ENCODE measurements at regions not wholly inside any gene's neighbourhood (a gene's known extent, or its start where the extent isn't known, plus 50 kb on each side); places are given as distances from the start of the nearest gene placed in this dataset.

DNA sequence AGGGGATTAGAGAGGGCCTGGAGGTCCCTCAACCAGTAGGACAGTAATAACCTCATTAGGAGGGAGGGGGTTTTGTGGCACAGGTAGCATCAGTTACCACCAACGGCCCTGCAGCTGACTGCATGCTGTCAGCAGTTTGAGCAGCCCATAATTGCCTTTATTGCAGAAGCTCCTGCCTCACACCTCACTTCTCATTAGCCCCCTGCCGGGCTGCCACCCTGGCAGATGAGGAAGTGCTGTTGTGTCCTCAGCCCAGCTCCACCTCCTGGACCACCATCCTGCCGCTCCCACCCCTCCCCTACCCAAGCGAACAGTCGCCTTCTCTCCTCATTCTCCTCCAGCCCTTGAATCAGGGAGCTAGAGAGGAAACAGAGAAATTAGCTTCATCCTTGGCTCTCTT, 237.4 kb downstream of the LMX1A start:
- H3K36me3 ChIP-seq (replicated peaks; ENCODE audit: low read depth, low read length), result no peaks in the 10 kb centered on the region
- no peak overlapping the region for H3K9ac ChIP-seq (ENCODE audit: low read length)
- no peak overlapping the region for H2AFZ ChIP-seq (ENCODE audit: low read depth, low read length)
- no peaks in the 10 kb centered on the region for H3K9me3 ChIP-seq (ENCODE audit: insufficient read depth, low read length)
- peaks cover 65% of the 10 kb centered on the region for H3K27me3 ChIP-seq (ENCODE audit: low read depth, low read length)
- no peaks in the 10 kb centered on the region for H4K20me1 ChIP-seq (ENCODE audit: insufficient read depth, low read length)
- H3K27ac ChIP-seq (ENCODE audit: low read length), result no peak overlapping the region
- no peaks in the 10 kb centered on the region for H3K4me1 ChIP-seq (ENCODE audit: low read length)
- TF ChIP-seq EZH2phosphoT487 (IDR thresholded peaks at IDR 0.05; ENCODE audit: low read depth), result no peak
- TF ChIP-seq CTCF (IDR thresholded peaks at IDR 0.05; ENCODE audit: low read depth, low read length), result no peak
- H3K4me3 ChIP-seq (ENCODE audit: low read length), result no peak overlapping the region
- H3K79me2 ChIP-seq (ENCODE audit: low read length), result no peaks in the 10 kb centered on the region
- H3K4me2 ChIP-seq (ENCODE audit: low read length), result no peak overlapping the region

- H3K4me3 ChIP-seq (ENCODE audit: low read length), result no peak overlapping the region
- no peaks in the 10 kb centered on the region for H4K20me1 ChIP-seq (ENCODE audit: insufficient read depth, low read length)
- H3K4me1 ChIP-seq (ENCODE audit: low read length), result no peaks in the 10 kb centered on the region
- peaks cover 54% of the 10 kb centered on the region for H3K27me3 ChIP-seq (ENCODE audit: low read depth, low read length)
- no peak overlapping the region for H3K4me2 ChIP-seq (ENCODE audit: low read length)
- no peak overlapping the region for H3K9ac ChIP-seq (ENCODE audit: low read length)
- TF ChIP-seq EZH2phosphoT487 (IDR thresholded peaks at IDR 0.05; ENCODE audit: low read depth) (no peak), CTCF (IDR thresholded peaks at IDR 0.05; ENCODE audit: low read depth, low read length) (no peak)
- H3K27ac ChIP-seq (ENCODE audit: low read length), result no peak overlapping the region
- H3K9me3 ChIP-seq (ENCODE audit: insufficient read depth, low read length), result no peaks in the 10 kb centered on the region
- H3K79me2 ChIP-seq (ENCODE audit: low read length), result no peaks in the 10 kb centered on the region
- H2AFZ ChIP-seq (ENCODE audit: low read depth, low read length), result no peak overlapping the region
- no peaks in the 10 kb centered on the region for H3K36me3 ChIP-seq (replicated peaks; ENCODE audit: low read depth, low read length)
Observed at GRCh38 chr1:165117482-165117881, 239.0 kb downstream of the LMX1A start.

DNA sequence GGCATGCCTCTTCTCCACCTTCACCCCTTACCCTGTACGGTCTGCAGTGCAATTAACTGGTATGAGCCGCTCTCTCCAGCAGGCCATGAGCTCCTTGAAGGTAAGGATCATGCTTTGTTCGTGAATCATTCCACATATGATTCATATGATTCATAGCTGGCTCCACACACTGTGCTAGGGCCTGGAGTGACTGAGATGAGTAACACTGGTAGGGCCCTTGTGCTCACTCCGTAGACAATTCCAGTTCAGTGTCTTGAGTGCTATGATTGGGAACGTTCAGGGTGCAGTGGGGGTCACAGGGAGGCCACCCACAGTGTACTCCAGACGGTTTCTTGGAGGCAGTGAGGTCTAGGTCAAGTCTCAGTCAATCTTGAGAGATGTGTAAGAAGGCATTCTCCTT, 239.8 kb downstream of the LMX1A start:
- H2AFZ ChIP-seq (ENCODE audit: low read depth, low read length), result no peak overlapping the region
- H4K20me1 ChIP-seq (ENCODE audit: insufficient read depth, low read length), result no peaks in the 10 kb centered on the region
- H3K79me2 ChIP-seq (ENCODE audit: low read length), result no peaks in the 10 kb centered on the region
- H3K9me3 ChIP-seq (ENCODE audit: insufficient read depth, low read length), result no peaks in the 10 kb centered on the region
- no peak overlapping the region for H3K4me2 ChIP-seq (ENCODE audit: low read length)
- H3K9ac ChIP-seq (ENCODE audit: low read length), result no peak overlapping the region
- TF ChIP-seq CTCF (IDR thresholded peaks at IDR 0.05; ENCODE audit: low read depth, low read length) (no peak), EZH2phosphoT487 (IDR thresholded peaks at IDR 0.05; ENCODE audit: low read depth) (no peak)
- no peaks in the 10 kb centered on the region for H3K36me3 ChIP-seq (replicated peaks; ENCODE audit: low read depth, low read length)
- no peaks in the 10 kb centered on the region for H3K4me1 ChIP-seq (ENCODE audit: low read length)
- peaks cover 47% of the 10 kb centered on the region for H3K27me3 ChIP-seq (ENCODE audit: low read depth, low read length)
- H3K27ac ChIP-seq (ENCODE audit: low read length), result no peak overlapping the region
- no peak overlapping the region for H3K4me3 ChIP-seq (ENCODE audit: low read length)

GRCh38 chr1:165116171-165116570, 240.3 kb downstream of the LMX1A start:
- H2AFZ ChIP-seq (ENCODE audit: low read depth, low read length), result no peak overlapping the region
- peaks cover 46% of the 10 kb centered on the region for H3K27me3 ChIP-seq (ENCODE audit: low read depth, low read length)
- H3K36me3 ChIP-seq (replicated peaks; ENCODE audit: low read depth, low read length), result no peaks in the 10 kb centered on the region
- no peak overlapping the region for H3K4me3 ChIP-seq (ENCODE audit: low read length)
- no peak overlapping the region for H3K4me2 ChIP-seq (ENCODE audit: low read length)
- no peak overlapping the region for H3K9ac ChIP-seq (ENCODE audit: low read length)
- H3K9me3 ChIP-seq (ENCODE audit: insufficient read depth, low read length), result no peaks in the 10 kb centered on the region
- TF ChIP-seq CTCF (IDR thresholded peaks at IDR 0.05; ENCODE audit: low read depth, low read length) (no peak), EZH2phosphoT487 (IDR thresholded peaks at IDR 0.05; ENCODE audit: low read depth) (no peak)
- H3K4me1 ChIP-seq (ENCODE audit: low read length), result no peaks in the 10 kb centered on the region
- no peak overlapping the region for H3K27ac ChIP-seq (ENCODE audit: low read length)
- H4K20me1 ChIP-seq (ENCODE audit: insufficient read depth, low read length), result no peaks in the 10 kb centered on the region
- no peaks in the 10 kb centered on the region for H3K79me2 ChIP-seq (ENCODE audit: low read length)

Data from OCI-LY3 (cell line).